ENCODE measurements at regions not wholly inside any gene's neighbourhood (a gene's known extent, or its start where the extent isn't known, plus 50 kb on each side); places are given as distances from the start of the nearest gene placed in this dataset.

DNA sequence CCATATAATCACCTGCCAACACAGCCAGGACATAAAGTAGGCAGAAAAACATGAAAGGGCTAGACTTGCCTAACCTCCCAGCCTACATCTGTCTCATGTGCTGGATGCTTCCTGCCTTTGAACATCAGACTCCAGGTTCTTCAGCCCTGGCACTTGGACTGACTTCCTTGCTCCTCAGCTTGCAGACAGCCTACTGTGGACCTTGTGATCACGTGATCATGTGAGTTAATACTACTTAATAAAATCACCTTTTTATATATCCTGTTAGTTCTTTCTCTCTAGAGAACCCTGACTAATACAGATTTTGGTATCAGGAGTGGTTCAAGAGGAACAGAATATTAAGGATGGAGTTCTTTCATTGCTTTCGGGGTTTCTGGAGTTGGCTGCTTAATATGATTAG lies 2867.6 kb downstream of the PCDH9 start:
- Histone ChIP-seq H3K4ac (ENCODE audit: low read depth, low read length) (no peak overlapping the region), H3K23me2 (ENCODE audit: insufficient read length, low read depth, low read length, poor library complexity, severe bottlenecking) (no peaks in the 10 kb centered on the region), H2BK12ac (ENCODE audit: insufficient read length, low read depth, low read length) (no peak overlapping the region), H3K4me1 (ENCODE audit: insufficient read depth, low read length) (no peaks in the 10 kb centered on the region), H2BK120ac (ENCODE audit: low read depth, low read length, poor library complexity, severe bottlenecking) (no peak overlapping the region), H3K14ac (ENCODE audit: insufficient read depth, low read length) (no peak overlapping the region), H3K18ac (ENCODE audit: insufficient read length, low read depth, low read length) (no peak overlapping the region), H3K23ac (ENCODE audit: insufficient read length, low read depth, low read length) (no peak overlapping the region), H4K91ac (ENCODE audit: insufficient read length, low read depth, low read length) (no peak overlapping the region), H3K4me2 (ENCODE audit: insufficient read depth, insufficient read length, low read length) (no peak overlapping the region), H3K9ac (ENCODE audit: extremely low read depth, insufficient read length, low read length) (no peak overlapping the region), H3K56ac (ENCODE audit: insufficient read length, low read depth, low read length) (no peak overlapping the region), H2BK15ac (ENCODE audit: low read depth, low read length) (no peak overlapping the region), H2AFZ (ENCODE audit: low read length) (no peak overlapping the region), H4K5ac (ENCODE audit: insufficient read length, low read depth, low read length) (no peak overlapping the region), H3K79me1 (ENCODE audit: insufficient read depth, low read depth, low read length, poor library complexity, severe bottlenecking) (no peaks in the 10 kb centered on the region), H4K20me1 (ENCODE audit: control insufficient read depth, insufficient read depth, insufficient read length) (no peaks in the 10 kb centered on the region), H3T11ph (ENCODE audit: low read length) (no peak overlapping the region), H4K8ac (replicated peaks; ENCODE audit: insufficient read length, low read depth, low read length) (no peak overlapping the region), H2BK5ac (ENCODE audit: insufficient read length, low read length) (no peak overlapping the region), H3K79me2 (ENCODE audit: insufficient read depth, low read length) (no peaks in the 10 kb centered on the region), H2AK5ac (ENCODE audit: insufficient read length, low read length) (no peak overlapping the region), H3K9me3 (ENCODE audit: control insufficient read depth, low read depth, low read length) (no peaks in the 10 kb centered on the region), H3K27ac (ENCODE audit: insufficient read length, low read depth, low read length) (no peak overlapping the region), H3K27me3 (ENCODE audit: insufficient read depth, low read length) (no peaks in the 10 kb centered on the region), H2BK20ac (ENCODE audit: low read depth, low read length, poor library complexity, severe bottlenecking) (no peak overlapping the region)
- H3K27ac Mint-ChIP-seq = no peak overlapping the region
- H3K4me1 Mint-ChIP-seq = no peaks in the 10 kb centered on the region
- H3K4me3 Mint-ChIP-seq = no peak overlapping the region
- WGBS (ENCODE audit: extremely low coverage, insufficient read length, low lambda C conversion rate) = no CpG with 5 or more reads among the region's 2 CpGs
- TF ChIP-seq, protein P1, sequence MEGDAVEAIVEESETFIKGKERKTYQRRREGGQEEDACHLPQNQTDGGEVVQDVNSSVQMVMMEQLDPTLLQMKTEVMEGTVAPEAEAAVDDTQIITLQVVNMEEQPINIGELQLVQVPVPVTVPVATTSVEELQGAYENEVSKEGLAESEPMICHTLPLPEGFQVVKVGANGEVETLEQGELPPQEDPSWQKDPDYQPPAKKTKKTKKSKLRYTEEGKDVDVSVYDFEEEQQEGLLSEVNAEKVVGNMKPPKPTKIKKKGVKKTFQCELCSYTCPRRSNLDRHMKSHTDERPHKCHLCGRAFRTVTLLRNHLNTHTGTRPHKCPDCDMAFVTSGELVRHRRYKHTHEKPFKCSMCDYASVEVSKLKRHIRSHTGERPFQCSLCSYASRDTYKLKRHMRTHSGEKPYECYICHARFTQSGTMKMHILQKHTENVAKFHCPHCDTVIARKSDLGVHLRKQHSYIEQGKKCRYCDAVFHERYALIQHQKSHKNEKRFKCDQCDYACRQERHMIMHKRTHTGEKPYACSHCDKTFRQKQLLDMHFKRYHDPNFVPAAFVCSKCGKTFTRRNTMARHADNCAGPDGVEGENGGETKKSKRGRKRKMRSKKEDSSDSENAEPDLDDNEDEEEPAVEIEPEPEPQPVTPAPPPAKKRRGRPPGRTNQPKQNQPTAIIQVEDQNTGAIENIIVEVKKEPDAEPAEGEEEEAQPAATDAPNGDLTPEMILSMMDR (conservative IDR thresholded peaks at IDR 0.05) = no peak
- H3K36me3 Mint-ChIP-seq (ENCODE audit: insufficient read depth in 1 of 3, low read depth in 3 of 3) = peaks cover 0 to 2% (median 0%) of the 10 kb centered on the region in 3 experiments; a peak in 2 of 7 replicates
- no peaks in the 10 kb centered on the region for H3K27me3 Mint-ChIP-seq (ENCODE audit: low read depth)
- no peak for DNase-seq
- H3K9me3 Mint-ChIP-seq = peaks cover 0 to 6% of the 10 kb centered on the region in 2 experiments; a peak in 4 of 5 replicates
